ENCODE measurements at regions not wholly inside any gene's neighbourhood (a gene's known extent, or its start where the extent isn't known, plus 50 kb on each side); places are given as distances from the start of the nearest gene placed in this dataset.
"Not testable (repeated sequence)": the region's sequence is repeated elsewhere in the genome, so short reads cannot be mapped to it uniquely, and the experiment has no call there.

- intact Hi-C loops (cut with DNase I; ENCODE audit: low total_unique reads), result no loop called here
- in situ Hi-C loops (cut with MboI; ENCODE audit: low pct_ligation_motif_present in 1 of 4, low pct_unique_long_range_greater_than_20kb in 1 of 4, low sequenced_read_pairs in 3 of 4), result no loop called here
- Histone ChIP-seq H3K27ac (no peak overlapping the region), H3K4me1 (no peaks in the 10 kb centered on the region), H3K36me3 (no peaks in the 10 kb centered on the region), H3K4me3 (no peak overlapping the region), H3K27me3 (no peaks in the 10 kb centered on the region), H3K9me3 (no peaks in the 10 kb centered on the region)
- no peak for TF ChIP-seq POLR2A (IDR thresholded peaks at IDR 0.05)
- TF ChIP-seq POLR2AphosphoS5 (IDR thresholded peaks at IDR 0.05), result no peak
- no peak for TF ChIP-seq EP300 (IDR thresholded peaks at IDR 0.05; ENCODE audit: low read depth)
- no peak for TF ChIP-seq CTCF (IDR thresholded peaks at IDR 0.05)
- DNase-seq, result no peak
Measured at GRCh38 chr9:11686733-11687132, 1006.5 kb upstream of the TYRP1 start.

- DNase-seq, result no peak
- H3K4me3 ChIP-seq, result no peak overlapping the region
- in situ Hi-C loops (cut with MboI; ENCODE audit: low pct_ligation_motif_present in 1 of 4, low pct_unique_long_range_greater_than_20kb in 1 of 4, low sequenced_read_pairs in 3 of 4) (no loop called here), intact Hi-C loops (cut with DNase I; ENCODE audit: low total_unique reads) (no loop called here)
- TF ChIP-seq POLR2A (IDR thresholded peaks at IDR 0.05) (no peak), POLR2AphosphoS5 (IDR thresholded peaks at IDR 0.05) (no peak), CTCF (IDR thresholded peaks at IDR 0.05) (no peak), EP300 (IDR thresholded peaks at IDR 0.05; ENCODE audit: low read depth) (no peak)
- H3K27me3 ChIP-seq, result no peaks in the 10 kb centered on the region
- no peaks in the 10 kb centered on the region for H3K4me1 ChIP-seq
- H3K9me3 ChIP-seq, result no peaks in the 10 kb centered on the region
- H3K27ac ChIP-seq, result no peak overlapping the region
- H3K36me3 ChIP-seq, result no peaks in the 10 kb centered on the region
Measured at GRCh38 chr9:11697126-11697525, 996.1 kb upstream of the TYRP1 start.

GRCh38 chr9:11701706-11702105 lies 991.5 kb upstream of the TYRP1 start:
- no peaks in the 10 kb centered on the region for H3K4me1 ChIP-seq
- DNase-seq, result no peak
- 61 to 82% methylated on average over 3 of the region's 3 CpGs for WGBS, 2 donors (ENCODE audit: low coverage in 1 of 2)
- intact Hi-C loops (cut with DNase I; ENCODE audit: low total_unique reads) (no loop called here), in situ Hi-C loops (cut with MboI; ENCODE audit: low pct_ligation_motif_present in 1 of 4, low pct_unique_long_range_greater_than_20kb in 1 of 4, low sequenced_read_pairs in 3 of 4) (no loop called here)
- no peak overlapping the region for H3K4me3 ChIP-seq
- TF ChIP-seq POLR2A (IDR thresholded peaks at IDR 0.05) (no peak), EP300 (IDR thresholded peaks at IDR 0.05; ENCODE audit: low read depth) (no peak), CTCF (IDR thresholded peaks at IDR 0.05) (no peak), POLR2AphosphoS5 (IDR thresholded peaks at IDR 0.05) (no peak)
- H3K27ac ChIP-seq, result no peak overlapping the region
- H3K27me3 ChIP-seq, result no peaks in the 10 kb centered on the region
- no peaks in the 10 kb centered on the region for H3K9me3 ChIP-seq
- H3K36me3 ChIP-seq, result no peaks in the 10 kb centered on the region

- TF ChIP-seq EP300 (IDR thresholded peaks at IDR 0.05; ENCODE audit: low read depth) (no peak), POLR2AphosphoS5 (IDR thresholded peaks at IDR 0.05) (no peak), CTCF (IDR thresholded peaks at IDR 0.05) (no peak), POLR2A (IDR thresholded peaks at IDR 0.05) (no peak)
- intact Hi-C loops (cut with DNase I; ENCODE audit: low total_unique reads) (no loop called here), in situ Hi-C loops (cut with MboI; ENCODE audit: low pct_ligation_motif_present in 1 of 4, low pct_unique_long_range_greater_than_20kb in 1 of 4, low sequenced_read_pairs in 3 of 4) (no loop called here)
- DNase-seq, result no peak
- Histone ChIP-seq H3K27me3 (no peaks in the 10 kb centered on the region), H3K4me1 (no peaks in the 10 kb centered on the region), H3K4me3 (no peak overlapping the region), H3K36me3 (no peaks in the 10 kb centered on the region), H3K27ac (no peak overlapping the region), H3K9me3 (no peaks in the 10 kb centered on the region)
- 77 to 81% methylated on average over 2 of the region's 2 CpGs for WGBS, 2 donors (ENCODE audit: low coverage in 1 of 2)
Measured at GRCh38 chr9:11702548-11702947, 990.6 kb upstream of the TYRP1 start.

- H3K27ac ChIP-seq; H3K4me3 ChIP-seq; H3K9me3 ChIP-seq; intact Hi-C loops (cut with DNase I; ENCODE audit: low total_unique reads); H3K4me1 ChIP-seq; H3K27me3 ChIP-seq; in situ Hi-C loops (cut with MboI; ENCODE audit: low pct_ligation_motif_present in 1 of 4, low pct_unique_long_range_greater_than_20kb in 1 of 4, low sequenced_read_pairs in 3 of 4); DNase-seq; H3K36me3 ChIP-seq: not testable (repeated sequence)
- 39 to 57% methylated on average over 1 of the region's 1 CpG for WGBS, 2 donors (ENCODE audit: low coverage in 1 of 2)
Measured at GRCh38 chr9:11704198-11704597, 989.0 kb upstream of the TYRP1 start.

Data from transverse colon (tissue), 4 donors.